H1 (cell line): ENCODE measurements at regions not wholly inside any gene's neighbourhood (a gene's known extent, or its start where the extent isn't known, plus 50 kb on each side); places are given as distances from the start of the nearest gene placed in this dataset.

Experiments
- CHD7 ChIP-seq: fragments of 300-600 bp; sonication (generic); IDR thresholded peaks from 2 replicates; pipeline ENCODE4 v1.7.1; 2012; ENCODE audit warnings: low read length, moderate library complexity, mild to moderate bottlenecking, inconsistent platforms; ENCODE audit not compliant: insufficient replicate concordance
- POLR2AphosphoS5 ChIP-seq: IDR thresholded peaks from 2 replicates; pipeline ENCODE4 v1.6.1; 2011; ENCODE audit warnings: low read depth, low read length

- TF ChIP-seq CHD7 (no peak), POLR2AphosphoS5 (no peak)
Observed at GRCh38 chr10:90641731-90642130, 216.1 kb downstream of the HTR7 start (continued).
